Endodermal cell (in vitro differentiated cells): ENCODE measurements at regions not wholly inside any gene's neighbourhood (a gene's known extent, or its start where the extent isn't known, plus 50 kb on each side); places are given as distances from the start of the nearest gene placed in this dataset.
A peak's percentile ranks its signal among the peaks of the same experiment; 100 is the strongest.
"Not testable (repeated sequence)": the region's sequence is repeated elsewhere in the genome, so short reads cannot be mapped to it uniquely, and the experiment has no call there.

Experiments
- DNase-seq: peaks from one replicate; pipeline ENCODE4 v3.0.0-alpha.2; 2017
- H3K27ac ChIP-seq: 2 replicates; pipeline ENCODE4 v1.5.1; 2013; ENCODE audit warnings: mild to moderate bottlenecking, low read depth, low read length, moderate library complexity
- H3K27me3 ChIP-seq: 2 replicates; pipeline ENCODE4 v1.6.1; 2013; ENCODE audit warnings: mild to moderate bottlenecking, low read length, moderate library complexity; ENCODE audit not compliant: insufficient read depth, control insufficient read depth, poor library complexity, severe bottlenecking
- H3K36me3 ChIP-seq: 2 replicates; pipeline ENCODE4 v1.7.0; 2013; ENCODE audit warnings: mild to moderate bottlenecking, low read length, moderate library complexity; ENCODE audit not compliant: control insufficient read depth, insufficient read depth
- H3K4me1 ChIP-seq: one replicate; pipeline ENCODE4 v1.7.0; 2013; ENCODE audit warnings: low read length; ENCODE audit not compliant: control insufficient read depth, insufficient read depth
- H3K4me3 ChIP-seq: 2 replicates; pipeline ENCODE4 v1.5.1; 2013; ENCODE audit warnings: mild to moderate bottlenecking, low read length, moderate library complexity
- H3K9ac ChIP-seq: 2 replicates; pipeline ENCODE4 v1.6.1; 2013; ENCODE audit warnings: mild to moderate bottlenecking, low read length, moderate library complexity; ENCODE audit not compliant: poor library complexity, severe bottlenecking; ENCODE audit errors: extremely low read depth
- H3K9me3 ChIP-seq: 2 replicates; pipeline ENCODE4 v1.6.1; 2013; ENCODE audit warnings: mild to moderate bottlenecking, low read length, moderate library complexity; ENCODE audit not compliant: control insufficient read depth
- H3K27ac Mint-ChIP-seq: 2 replicates; pipeline ENCODE4 v1.8.0; 2020; ENCODE audit warnings: mixed read lengths
- H3K27me3 Mint-ChIP-seq: 2 replicates; pipeline ENCODE4 v1.8.0; 2021; ENCODE audit warnings: mild to moderate bottlenecking, mixed read lengths; ENCODE audit not compliant: insufficient read depth
- H3K36me3 Mint-ChIP-seq: 2 replicates; pipeline ENCODE4 v1.8.0; 2020; ENCODE audit warnings: low read depth, mixed read lengths
- H3K4me1 Mint-ChIP-seq: 2 replicates; pipeline ENCODE4 v1.8.0; 2020; ENCODE audit warnings: mixed read lengths
- H3K4me3 Mint-ChIP-seq: 2 replicates; pipeline ENCODE4 v1.8.0; 2020; ENCODE audit warnings: mild to moderate bottlenecking, moderate library complexity, mixed read lengths
- H3K9me3 Mint-ChIP-seq: 2 replicates; pipeline ENCODE4 v1.8.0; 2020; ENCODE audit warnings: mild to moderate bottlenecking, mixed read lengths
- CTCF ChIP-seq: fragments of 200-600 bp; sonication (generic); conservative IDR thresholded peaks from 2 replicates; pipeline ENCODE4 v1.5.0; 2021; ENCODE audit warnings: antibody characterized with exemption, mild to moderate bottlenecking
- WGBS, 2 experiments: methylation state at CpG; one replicate each; pipeline versions ENCODE4 v1.1.5 to v1.1.7; 2013; ENCODE audit warnings: missing lambda C conversion rate in 2 of 2, mixed read lengths in 1 of 2; ENCODE audit not compliant: insufficient coverage in 1 of 2, insufficient read length in 1 of 2; 5-methylcytosine and 5-hydroxymethylcytosine counted together

GRCh38 chr16:6725634-6726331, 606.9 kb upstream of the RBFOX1 start:
- 59 to 100% methylated on average over 2 to 7 of the region's 7 CpGs for WGBS, 2 experiments
- Mint-ChIP-seq H3K4me1 (peaks cover 7% of the 10 kb centered on the region), H3K4me3 (no peak overlapping the region), H3K9me3 (no peaks in the 10 kb centered on the region), H3K36me3 (no peaks in the 10 kb centered on the region), H3K27ac (no peak overlapping the region), H3K27me3 (peaks cover 9% of the 10 kb centered on the region)
- no peaks in the 10 kb centered on the region for H3K27me3 ChIP-seq
- TF ChIP-seq CTCF = peak; percentile 64
- H3K9ac ChIP-seq = no peak overlapping the region
- no peaks in the 10 kb centered on the region for H3K4me1 ChIP-seq
- DNase-seq = no peak
- H3K4me3 ChIP-seq = no peak overlapping the region
- no peaks in the 10 kb centered on the region for H3K9me3 ChIP-seq
- no peak overlapping the region for H3K27ac ChIP-seq
- no peaks in the 10 kb centered on the region for H3K36me3 ChIP-seq

- not testable (repeated sequence) for H3K36me3 Mint-ChIP-seq, H3K27ac Mint-ChIP-seq, H3K9me3 Mint-ChIP-seq, H3K9ac ChIP-seq, H3K4me3 ChIP-seq, H3K4me1 ChIP-seq, H3K27me3 Mint-ChIP-seq, H3K27me3 ChIP-seq, H3K36me3 ChIP-seq, H3K27ac ChIP-seq, DNase-seq, H3K9me3 ChIP-seq, H3K4me1 Mint-ChIP-seq, H3K4me3 Mint-ChIP-seq
- 83 to 91% methylated on average over 7 to 10 of the region's 10 CpGs for WGBS, 2 experiments
Measured at GRCh38 chr16:6725206-6725605, 607.4 kb upstream of the RBFOX1 start.

- peaks cover 10% of the 10 kb centered on the region for H3K27me3 Mint-ChIP-seq
- H3K4me3 Mint-ChIP-seq = no peak overlapping the region
- H3K36me3 Mint-ChIP-seq = no peaks in the 10 kb centered on the region
- no peak for TF ChIP-seq CTCF
- H3K4me3 ChIP-seq = no peak overlapping the region
- H3K9ac ChIP-seq = no peak overlapping the region
- 55 to 75% methylated on average over 2 to 3 of the region's 3 CpGs for WGBS, 2 experiments
- peaks cover 7% of the 10 kb centered on the region for H3K4me1 Mint-ChIP-seq
- no peaks in the 10 kb centered on the region for H3K36me3 ChIP-seq
- no peaks in the 10 kb centered on the region for H3K9me3 Mint-ChIP-seq
- no peaks in the 10 kb centered on the region for H3K27me3 ChIP-seq
- DNase-seq = no peak
- H3K4me1 ChIP-seq = no peaks in the 10 kb centered on the region
- H3K27ac ChIP-seq = no peak overlapping the region
- no peak overlapping the region for H3K27ac Mint-ChIP-seq
- no peaks in the 10 kb centered on the region for H3K9me3 ChIP-seq
Measured at GRCh38 chr16:6722786-6723185, 609.9 kb upstream of the RBFOX1 start.

- no peak overlapping the region for H3K4me3 Mint-ChIP-seq
- H3K9me3 Mint-ChIP-seq = peaks cover 4% of the 10 kb centered on the region
- no peak overlapping the region for H3K27ac ChIP-seq
- no peaks in the 10 kb centered on the region for H3K9me3 ChIP-seq
- H3K4me1 Mint-ChIP-seq = no peaks in the 10 kb centered on the region
- no peak overlapping the region for H3K4me3 ChIP-seq
- H3K36me3 Mint-ChIP-seq = no peaks in the 10 kb centered on the region
- peak; percentile 60 for TF ChIP-seq CTCF
- peaks cover 21% of the 10 kb centered on the region for H3K27me3 Mint-ChIP-seq
- no peak overlapping the region for H3K9ac ChIP-seq
- no peaks in the 10 kb centered on the region for H3K36me3 ChIP-seq
- no peaks in the 10 kb centered on the region for H3K4me1 ChIP-seq
- WGBS, 2 experiments = 70 to 94% methylated on average over 2 to 3 of the region's 3 CpGs
- peaks cover 16% of the 10 kb centered on the region for H3K27me3 ChIP-seq
- no peak overlapping the region for H3K27ac Mint-ChIP-seq
- no peak for DNase-seq
Measured at GRCh38 chr16:6714510-6714909, 618.1 kb upstream of the RBFOX1 start.
